ENCODE measurements at regions not wholly inside any gene's neighbourhood (a gene's known extent, or its start where the extent isn't known, plus 50 kb on each side); places are given as distances from the start of the nearest gene placed in this dataset.
"Not testable (repeated sequence)": the region's sequence is repeated elsewhere in the genome, so short reads cannot be mapped to it uniquely, and the experiment has no call there.

- H3K36me3 Mint-ChIP-seq = no peaks in the 10 kb centered on the region
- no peaks in the 10 kb centered on the region for H3K4me1 Mint-ChIP-seq
These were observed 102.6 kb downstream of the PLG start for GRCh38 chr6:160804639-160805038.

GRCh38 chr6:160808263-160808662 is 106.2 kb downstream of the PLG start:
- Mint-ChIP-seq H3K36me3 (no peaks in the 10 kb centered on the region), H3K27me3 (ENCODE audit: low read depth in 3 of 3) (peaks cover 1 to 7% (median 2%) of the 10 kb centered on the region in 3 donors), H3K9me3 (peaks cover 0 to 6% (median 0%) of the 10 kb centered on the region in 6 donors), H3K27ac (no peak overlapping the region), H3K4me3 (no peak overlapping the region), H3K4me1 (no peaks in the 10 kb centered on the region)
- DNase-seq = no peak

More at GRCh38 chr6:160804639-160805038, 102.6 kb downstream of the PLG start:
- no peak overlapping the region for H3K27ac Mint-ChIP-seq
- H3K4me3 Mint-ChIP-seq = no peak overlapping the region
- H3K9me3 Mint-ChIP-seq = peaks cover 0 to 6% (median 0%) of the 10 kb centered on the region in 6 donors
- DNase-seq = no peak
- peaks cover 2 to 4% (median 3%) of the 10 kb centered on the region in 3 donors for H3K27me3 Mint-ChIP-seq (ENCODE audit: low read depth in 3 of 3)

GRCh38 chr6:160810238-160810637 is 108.2 kb downstream of the PLG start:
- peaks cover 0 to 6% (median 0%) of the 10 kb centered on the region in 6 donors for H3K9me3 Mint-ChIP-seq
- DNase-seq = no peak
- H3K4me1 Mint-ChIP-seq = no peaks in the 10 kb centered on the region
- H3K36me3 Mint-ChIP-seq = no peaks in the 10 kb centered on the region
- no peak overlapping the region for H3K4me3 Mint-ChIP-seq
- no peak overlapping the region for H3K27ac Mint-ChIP-seq
- peaks cover 1 to 7% (median 2%) of the 10 kb centered on the region in 3 donors for H3K27me3 Mint-ChIP-seq (ENCODE audit: low read depth in 3 of 3)

GRCh38 chr6:160812097-160812496 is 110.1 kb downstream of the PLG start:
- Mint-ChIP-seq H3K27me3 (ENCODE audit: low read depth in 3 of 3) (peaks cover 0 to 3% (median 2%) of the 10 kb centered on the region in 3 donors), H3K4me1 (no peaks in the 10 kb centered on the region), H3K27ac (no peak overlapping the region), H3K4me3 (no peak overlapping the region), H3K36me3 (no peaks in the 10 kb centered on the region), H3K9me3 (peaks cover 0 to 3% (median 0%) of the 10 kb centered on the region in 6 donors)
- no peak for DNase-seq

- no peak for DNase-seq
- Mint-ChIP-seq H3K27me3 (ENCODE audit: low read depth in 3 of 3) (peaks cover 0 to 1% (median 0%) of the 10 kb centered on the region in 3 donors), H3K4me1 (no peaks in the 10 kb centered on the region), H3K4me3 (no peak overlapping the region), H3K9me3 (peaks cover 2 to 36% (median 18%) of the 10 kb centered on the region in 6 donors), H3K27ac (no peak overlapping the region), H3K36me3 (no peaks in the 10 kb centered on the region)
These were observed 116.9 kb downstream of the PLG start for GRCh38 chr6:160818934-160819333.

GRCh38 chr6:160820661-160821060 is 118.6 kb downstream of the PLG start:
- not testable (repeated sequence) for H3K4me1 Mint-ChIP-seq; H3K36me3 Mint-ChIP-seq; DNase-seq; H3K27ac Mint-ChIP-seq; H3K4me3 Mint-ChIP-seq; H3K27me3 Mint-ChIP-seq (ENCODE audit: low read depth in 3 of 3)
- H3K9me3 Mint-ChIP-seq = peaks cover 2 to 36% (median 18%) of the 10 kb centered on the region in 6 donors

- no peak for DNase-seq
- H3K4me1 Mint-ChIP-seq = no peaks in the 10 kb centered on the region
- H3K9me3 Mint-ChIP-seq = peaks cover 0 to 4% (median 0%) of the 10 kb centered on the region in 6 donors
- no peak overlapping the region for H3K4me3 Mint-ChIP-seq
- H3K36me3 Mint-ChIP-seq = no peaks in the 10 kb centered on the region
- no peak overlapping the region for H3K27ac Mint-ChIP-seq
- H3K27me3 Mint-ChIP-seq (ENCODE audit: low read depth in 3 of 3) = peaks cover 0 to 3% (median 2%) of the 10 kb centered on the region in 3 donors
These were observed 129.7 kb downstream of the PLG start for GRCh38 chr6:160831739-160832138.

GRCh38 chr6:160832422-160832821 is 130.4 kb downstream of the PLG start:
- peaks cover 0 to 4% (median 0%) of the 10 kb centered on the region in 6 donors for H3K9me3 Mint-ChIP-seq
- H3K4me3 Mint-ChIP-seq = no peak overlapping the region
- H3K4me1 Mint-ChIP-seq = no peaks in the 10 kb centered on the region
- peaks cover 0 to 3% (median 0%) of the 10 kb centered on the region in 3 donors for H3K27me3 Mint-ChIP-seq (ENCODE audit: low read depth in 3 of 3)
- H3K36me3 Mint-ChIP-seq = no peaks in the 10 kb centered on the region
- H3K27ac Mint-ChIP-seq = no peak overlapping the region
- no peak for DNase-seq

GRCh38 chr6:160837146-160837545 is 135.1 kb downstream of the PLG start:
- Mint-ChIP-seq H3K4me3 (no peak overlapping the region), H3K27ac (no peak overlapping the region), H3K9me3 (no peaks in the 10 kb centered on the region), H3K27me3 (ENCODE audit: low read depth in 3 of 3) (no peaks in the 10 kb centered on the region), H3K4me1 (no peaks in the 10 kb centered on the region), H3K36me3 (no peaks in the 10 kb centered on the region)
- DNase-seq = no peak

- Mint-ChIP-seq H3K9me3 (no peaks in the 10 kb centered on the region), H3K27me3 (ENCODE audit: low read depth in 3 of 3) (no peaks in the 10 kb centered on the region), H3K4me3 (no peak overlapping the region), H3K4me1 (no peaks in the 10 kb centered on the region), H3K36me3 (no peaks in the 10 kb centered on the region), H3K27ac (no peak overlapping the region)
- DNase-seq = no peak
These were observed 140.5 kb upstream of the MAP3K4 start for GRCh38 chr6:160851031-160851430.

GRCh38 chr6:160853946-160854345 is 137.6 kb upstream of the MAP3K4 start:
- no peak overlapping the region for H3K4me3 Mint-ChIP-seq
- no peak for DNase-seq
- no peak overlapping the region for H3K27ac Mint-ChIP-seq
- no peaks in the 10 kb centered on the region for H3K9me3 Mint-ChIP-seq
- H3K36me3 Mint-ChIP-seq = no peaks in the 10 kb centered on the region
- H3K27me3 Mint-ChIP-seq (ENCODE audit: low read depth in 3 of 3) = no peaks in the 10 kb centered on the region
- H3K4me1 Mint-ChIP-seq = no peaks in the 10 kb centered on the region

GRCh38 chr6:160858886-160859285 is 132.7 kb upstream of the MAP3K4 start:
- Mint-ChIP-seq H3K9me3 (no peaks in the 10 kb centered on the region), H3K4me1 (no peaks in the 10 kb centered on the region), H3K36me3 (no peaks in the 10 kb centered on the region), H3K27me3 (ENCODE audit: low read depth in 3 of 3) (peaks cover 0 to 7% (median 5%) of the 10 kb centered on the region in 3 donors), H3K4me3 (no peak overlapping the region), H3K27ac (no peak overlapping the region)
- no peak for DNase-seq

GRCh38 chr6:160859822-160860221 is 131.7 kb upstream of the MAP3K4 start:
- no peaks in the 10 kb centered on the region for H3K36me3 Mint-ChIP-seq
- H3K4me1 Mint-ChIP-seq = no peaks in the 10 kb centered on the region
- H3K9me3 Mint-ChIP-seq = no peaks in the 10 kb centered on the region
- no peak for DNase-seq
- H3K4me3 Mint-ChIP-seq = no peak overlapping the region
- peaks cover 0 to 7% (median 7%) of the 10 kb centered on the region in 3 donors for H3K27me3 Mint-ChIP-seq (ENCODE audit: low read depth in 3 of 3)
- no peak overlapping the region for H3K27ac Mint-ChIP-seq

GRCh38 chr6:160861824-160862223 is 129.7 kb upstream of the MAP3K4 start:
- DNase-seq = no peak
- H3K9me3 Mint-ChIP-seq = peaks cover 0 to 4% (median 0%) of the 10 kb centered on the region in 6 donors
- no peak overlapping the region for H3K27ac Mint-ChIP-seq
- H3K36me3 Mint-ChIP-seq = no peaks in the 10 kb centered on the region
- no peaks in the 10 kb centered on the region for H3K4me1 Mint-ChIP-seq
- no peak overlapping the region for H3K4me3 Mint-ChIP-seq
- peaks cover 1 to 8% (median 7%) of the 10 kb centered on the region in 3 donors for H3K27me3 Mint-ChIP-seq (ENCODE audit: low read depth in 3 of 3)

- no peak for DNase-seq
- H3K27me3 Mint-ChIP-seq (ENCODE audit: low read depth in 3 of 3) = peaks cover 1 to 8% (median 7%) of the 10 kb centered on the region in 3 donors
- H3K27ac Mint-ChIP-seq = no peak overlapping the region
- no peaks in the 10 kb centered on the region for H3K4me1 Mint-ChIP-seq
- no peaks in the 10 kb centered on the region for H3K36me3 Mint-ChIP-seq
- H3K9me3 Mint-ChIP-seq = peaks cover 0 to 6% (median 0%) of the 10 kb centered on the region in 6 donors
- no peak overlapping the region for H3K4me3 Mint-ChIP-seq
These were observed 127.8 kb upstream of the MAP3K4 start for GRCh38 chr6:160863782-160864181.
